Renal cortex interstitium (tissue), 11 donors: ENCODE measurements at regions not wholly inside any gene's neighbourhood (a gene's known extent, or its start where the extent isn't known, plus 50 kb on each side); places are given as distances from the start of the nearest gene placed in this dataset.

Experiments used
- DNase-seq, 11 donors: peaks; one replicate each; pipeline ENCODE4 v3.0.0-alpha.2; 2013; ENCODE audit warnings: low read depth in 9 of 11, low spot score in 4 of 11; ENCODE audit errors: extremely low read depth in 1 of 11

DNA sequence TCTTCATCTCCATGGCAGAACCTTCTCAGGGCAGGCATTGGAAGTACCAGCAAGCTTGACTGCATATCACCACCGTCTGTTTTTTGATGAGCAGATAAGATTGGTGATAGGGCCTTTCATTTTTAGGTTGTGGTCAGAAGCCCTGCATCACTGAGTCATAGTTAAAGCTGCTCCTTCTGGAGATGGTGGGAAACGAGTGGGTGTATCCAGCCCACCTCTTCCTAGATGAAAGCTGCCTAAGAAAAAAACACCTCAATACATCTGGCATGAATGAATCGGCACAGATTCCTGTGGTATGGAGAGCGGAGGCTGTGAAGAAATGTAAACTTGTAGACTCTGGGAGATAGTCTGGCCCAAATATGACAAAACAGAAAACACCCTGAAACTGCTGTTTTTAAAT is 248.7 kb upstream of the EGLN3 start:
- DNase-seq, result no peak

DNA sequence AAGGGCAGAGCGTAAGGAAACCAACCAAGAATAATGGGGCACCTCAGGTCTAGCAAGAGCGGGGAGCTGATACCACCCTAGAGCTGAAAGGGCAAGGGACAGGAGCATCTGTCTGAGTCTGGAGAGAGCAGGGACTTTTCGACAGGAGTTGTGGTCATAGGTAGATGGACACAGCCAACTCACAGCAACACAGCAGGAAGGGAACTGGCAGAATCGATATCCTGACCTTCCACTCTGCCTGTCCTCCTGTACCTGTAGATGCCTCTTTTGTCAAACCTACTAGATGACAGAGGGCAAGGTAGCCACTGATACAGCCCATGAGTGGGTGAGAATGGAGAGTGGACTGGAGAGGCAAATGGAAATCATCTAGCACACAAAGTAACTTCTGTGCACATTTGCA is 247.2 kb upstream of the EGLN3 start:
- DNase-seq, result no peak

DNA sequence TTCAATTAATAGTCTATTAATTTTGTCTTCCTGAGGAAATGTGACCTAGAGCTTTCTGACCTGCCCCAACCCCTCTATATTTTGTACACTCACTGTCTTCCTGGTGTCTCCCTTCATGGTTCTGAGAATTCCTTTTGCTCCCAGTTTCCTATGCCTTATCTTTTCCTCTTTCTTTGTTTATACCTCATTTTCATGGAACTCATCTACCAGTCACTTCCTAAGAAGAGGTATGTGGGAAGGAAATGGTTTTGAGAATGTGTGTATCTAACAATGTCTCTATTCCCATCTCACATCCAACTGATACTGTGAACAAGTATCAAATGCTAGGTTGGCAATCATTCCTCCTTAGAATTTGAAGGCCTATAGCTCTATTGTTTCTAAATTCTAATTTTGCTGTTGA is 245.1 kb upstream of the EGLN3 start:
- DNase-seq, result no peak

DNA sequence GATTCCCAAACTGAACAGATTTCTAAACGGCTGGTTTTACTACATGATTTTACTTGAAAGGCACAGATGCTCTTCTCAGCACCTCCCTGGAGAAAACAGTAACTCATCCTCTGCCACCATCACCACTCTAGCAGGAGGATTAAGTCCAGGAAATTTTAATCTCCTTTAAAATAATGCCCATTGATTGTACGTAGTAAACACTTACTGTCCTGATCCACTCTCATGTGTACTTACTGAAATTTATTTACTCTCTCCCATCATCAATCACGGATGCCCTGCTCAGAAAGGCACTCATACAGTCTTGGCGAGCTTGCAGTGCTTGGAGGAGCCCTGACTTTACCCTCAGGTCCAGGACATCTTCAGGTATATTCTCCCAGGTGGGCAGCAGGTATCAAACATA is 239.8 kb upstream of the EGLN3 start:
- DNase-seq, result no peak

DNA sequence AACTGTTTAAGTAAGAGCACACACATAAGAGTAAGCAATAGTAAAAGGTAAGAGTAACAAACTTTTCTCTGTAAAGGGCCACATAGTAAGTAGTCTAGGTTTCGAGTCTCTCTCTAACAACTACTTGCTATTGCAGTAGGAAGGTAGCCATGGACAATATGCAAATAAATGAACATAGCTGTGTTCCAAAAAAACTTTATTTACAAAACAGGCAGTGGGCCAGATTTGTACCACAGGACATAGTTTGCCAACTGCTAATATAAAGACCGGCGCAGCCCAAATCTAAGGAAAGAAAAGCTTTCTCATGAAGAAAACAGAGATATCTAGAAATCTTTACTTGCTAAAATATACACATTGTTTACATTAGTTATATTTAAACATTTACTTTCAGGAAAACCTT is 239.0 kb upstream of the EGLN3 start:
- no peak for DNase-seq

DNA sequence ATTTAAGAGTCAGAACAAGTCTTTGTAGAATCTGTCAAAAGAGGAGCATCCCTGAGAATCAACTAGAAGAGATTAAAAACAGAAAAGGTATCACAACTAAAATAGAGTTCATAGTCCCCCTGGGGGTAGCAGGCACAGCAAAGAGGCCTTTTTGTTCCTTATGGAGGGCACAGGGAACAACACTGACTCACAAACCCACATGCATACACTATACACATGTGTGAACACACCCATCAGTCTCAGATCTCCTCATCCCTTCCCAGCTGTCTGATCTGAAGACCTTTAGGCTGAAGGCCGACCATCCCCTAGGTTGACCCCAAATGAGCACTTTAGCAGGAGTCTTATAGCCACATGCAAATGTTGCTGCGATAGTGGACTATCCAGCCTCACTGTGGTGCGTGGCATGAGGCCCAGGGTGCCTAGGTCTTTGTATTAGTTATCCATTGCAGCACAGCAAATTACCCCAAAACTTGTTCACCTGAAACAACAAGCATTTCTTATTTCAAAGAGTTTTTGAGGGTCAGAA is 236.7 kb upstream of the EGLN3 start:
- no peak for DNase-seq

DNA sequence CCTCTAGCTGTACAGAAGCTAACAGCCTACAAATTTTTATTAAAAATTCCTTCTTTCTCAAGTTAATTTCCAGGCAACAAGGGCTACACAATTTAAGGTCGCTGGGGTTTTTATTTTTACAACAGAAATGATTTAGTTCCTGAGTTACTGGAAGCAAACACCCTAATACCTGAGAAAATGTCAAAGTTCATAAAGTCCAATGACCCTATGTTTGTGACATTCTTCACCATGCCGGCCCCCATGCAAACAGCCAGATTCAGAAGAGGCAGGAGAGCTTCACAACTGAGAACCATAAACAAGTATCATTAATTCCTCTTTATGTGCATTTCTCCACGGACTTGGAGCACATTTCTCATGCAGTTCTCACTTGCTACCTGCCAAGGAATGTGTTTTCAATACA is 236.2 kb upstream of the EGLN3 start:
- no peak for DNase-seq

DNA sequence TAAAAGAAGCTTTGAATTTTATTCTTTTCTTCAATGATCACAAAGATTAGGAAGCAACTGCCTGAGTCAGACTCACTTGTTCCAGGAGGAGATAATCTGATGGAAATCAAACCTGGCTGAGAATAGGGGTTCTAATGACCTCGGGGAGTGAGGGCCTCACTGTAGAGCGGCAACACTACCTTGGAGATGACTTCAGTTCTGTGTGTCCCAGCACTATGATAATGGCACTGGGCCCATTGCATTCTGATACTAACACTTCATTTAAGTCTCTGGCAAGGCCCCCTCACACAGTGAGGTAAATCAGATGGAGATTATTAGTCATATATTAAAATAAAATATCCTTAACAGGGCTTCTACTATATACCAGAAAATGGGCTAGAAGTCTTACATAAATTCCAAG is 233.3 kb upstream of the EGLN3 start:
- DNase-seq, result no peak

DNA sequence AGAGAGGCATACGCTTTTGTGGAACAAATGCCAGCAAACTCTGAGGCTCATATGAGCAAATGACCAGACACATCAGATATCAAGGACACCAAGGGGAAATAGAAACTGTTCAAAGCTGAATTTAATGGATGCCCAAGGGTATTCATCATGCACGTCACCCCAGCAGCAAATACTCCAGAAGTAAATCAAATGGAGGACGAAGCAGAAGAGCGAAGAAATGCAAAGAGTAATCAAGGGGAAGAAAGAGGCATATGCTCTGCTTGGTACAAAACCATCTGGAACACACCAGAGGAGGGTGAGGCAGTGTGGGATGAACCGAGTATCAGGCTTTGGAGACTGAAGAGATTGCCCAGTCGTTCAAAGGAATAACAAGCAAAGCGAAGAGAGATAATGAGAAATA is 232.6 kb upstream of the EGLN3 start:
- no peak for DNase-seq

DNA sequence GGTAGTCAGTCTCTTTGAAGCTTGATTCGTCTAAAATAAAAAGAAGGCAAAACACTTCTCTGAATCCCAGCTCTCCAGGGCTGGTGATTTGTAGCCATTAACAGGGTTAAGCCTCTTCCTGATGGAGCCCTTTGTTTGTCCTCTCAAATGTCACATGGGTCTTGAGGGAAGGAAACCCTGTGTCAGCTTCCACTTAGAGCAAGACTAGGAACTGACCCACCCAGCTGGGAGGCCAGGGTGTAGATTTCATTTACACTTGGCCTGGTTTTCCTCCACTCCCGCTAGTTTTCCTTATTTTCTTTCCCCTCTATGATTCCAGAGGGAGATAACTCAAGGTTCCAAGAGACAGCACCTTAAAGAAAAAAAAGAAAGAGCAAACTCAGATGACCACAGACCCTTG is 230.5 kb upstream of the EGLN3 start:
- DNase-seq, result peak in 1 of 11 donors; percentile 26

DNA sequence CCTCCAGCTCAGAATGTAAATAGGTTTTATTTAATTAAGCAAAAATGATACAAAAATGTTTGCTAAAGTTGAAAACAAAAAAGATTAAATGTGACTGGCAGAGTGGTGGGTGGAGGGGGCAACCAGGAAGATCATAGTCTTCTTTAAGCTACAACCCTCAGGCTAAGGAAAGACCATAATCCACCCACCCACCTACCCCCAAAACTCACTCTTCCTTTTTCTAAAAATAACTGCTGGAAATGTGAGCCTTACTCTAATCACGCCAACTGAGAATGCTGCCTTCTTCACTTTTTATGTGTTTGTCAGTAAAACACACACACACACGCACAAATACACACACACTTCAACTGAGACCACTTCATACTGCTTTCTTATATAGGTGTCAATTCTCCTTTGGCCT is 230.0 kb upstream of the EGLN3 start:
- DNase-seq, result no peak

DNA sequence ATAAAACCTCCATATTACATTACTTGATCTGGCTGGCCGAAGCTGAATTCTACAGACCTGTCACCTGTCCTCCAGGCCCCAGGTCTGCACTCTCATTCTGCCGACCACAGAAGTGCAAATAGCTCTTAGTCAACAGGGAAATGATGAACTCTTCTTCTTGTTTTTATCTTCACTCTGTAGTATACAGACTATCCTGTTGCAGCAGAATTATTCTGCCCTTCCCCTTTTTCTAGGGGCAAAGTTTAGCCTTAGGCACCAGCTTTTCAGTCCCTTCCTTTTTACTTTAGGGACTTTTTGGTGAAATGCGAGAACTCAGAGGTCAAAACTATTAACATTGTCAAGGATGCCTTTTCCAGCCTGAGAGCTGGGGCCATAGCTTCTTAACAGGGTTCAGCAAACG is 229.6 kb upstream of the EGLN3 start:
- DNase-seq, result no peak

DNA sequence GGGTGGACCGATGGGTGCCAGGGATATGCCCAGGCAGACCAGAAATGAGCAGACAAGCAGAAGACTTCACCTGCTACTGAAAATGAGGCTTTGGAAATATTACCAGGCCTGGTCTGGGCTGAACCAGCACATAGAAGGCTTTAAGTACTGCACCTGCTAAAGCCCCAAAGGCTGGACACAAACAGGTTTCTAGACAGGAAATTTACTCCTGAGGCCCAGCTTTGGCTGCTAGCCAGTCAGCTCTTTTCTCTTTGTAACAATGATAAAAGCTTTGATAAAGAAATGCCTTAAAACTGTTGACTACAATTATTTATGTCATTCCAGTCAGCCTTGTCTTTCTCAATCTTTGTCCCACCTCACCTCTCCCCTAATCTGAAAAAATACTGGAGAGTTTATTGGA is 228.9 kb upstream of the EGLN3 start:
- DNase-seq, result peak in 1 of 11 donors; percentile 43

DNA sequence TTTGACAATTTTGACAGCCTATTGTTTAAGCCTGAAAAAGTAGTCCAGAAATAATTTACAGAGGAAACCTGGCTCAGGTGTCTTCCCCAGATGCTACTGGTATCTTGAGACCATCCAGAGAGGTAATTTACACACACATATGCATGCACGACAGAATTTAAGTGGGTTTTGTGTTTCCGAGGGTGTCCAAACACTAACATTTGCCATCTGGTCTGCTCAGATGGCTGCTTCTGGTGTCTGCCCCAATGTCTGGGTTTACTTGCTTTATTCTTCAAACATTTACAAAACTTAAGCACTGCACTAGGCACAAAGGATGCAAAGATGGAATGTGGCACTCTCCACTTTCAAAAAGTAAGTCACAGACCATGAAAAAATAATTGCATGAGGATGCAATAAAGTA is 226.6 kb upstream of the EGLN3 start:
- no peak for DNase-seq

DNA sequence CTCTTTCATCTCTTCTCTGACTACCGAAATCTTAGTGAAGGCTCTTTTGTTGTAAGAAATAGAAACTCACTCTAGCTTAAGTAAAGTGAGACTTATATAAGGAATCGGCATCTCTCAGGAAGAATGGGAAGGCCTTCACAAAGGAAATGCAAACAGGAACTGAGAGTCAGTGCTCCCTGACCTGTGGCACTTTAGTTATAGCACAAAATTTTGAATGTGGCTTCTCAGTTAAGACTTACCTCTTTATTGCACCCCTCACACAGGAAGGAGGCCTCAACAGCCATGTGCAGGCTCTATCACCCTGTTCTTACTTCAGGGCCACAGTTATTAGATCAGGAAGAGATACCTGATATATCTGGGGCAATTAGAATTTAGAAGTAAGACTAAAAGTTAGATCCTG is 224.7 kb upstream of the EGLN3 start:
- DNase-seq, result no peak

DNA sequence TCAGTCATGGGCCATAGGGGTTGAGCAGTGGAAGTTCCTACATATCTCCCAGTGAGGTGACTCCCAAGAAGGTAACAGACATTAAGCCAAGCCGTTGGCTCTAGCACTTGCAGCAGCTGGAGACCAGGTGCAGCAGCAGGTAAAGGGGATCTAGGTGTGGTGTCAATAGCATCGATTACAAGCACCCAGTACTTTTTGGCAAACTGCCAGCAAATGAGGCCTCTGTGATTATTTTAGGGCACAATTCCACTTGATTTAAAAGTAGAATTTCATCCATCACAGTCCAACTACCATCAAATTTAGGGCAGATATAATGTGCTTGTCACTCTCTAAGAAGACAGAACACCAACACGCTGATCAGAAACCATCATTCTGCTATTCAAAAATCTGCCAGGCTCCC is 224.1 kb upstream of the EGLN3 start:
- DNase-seq, result no peak

DNA sequence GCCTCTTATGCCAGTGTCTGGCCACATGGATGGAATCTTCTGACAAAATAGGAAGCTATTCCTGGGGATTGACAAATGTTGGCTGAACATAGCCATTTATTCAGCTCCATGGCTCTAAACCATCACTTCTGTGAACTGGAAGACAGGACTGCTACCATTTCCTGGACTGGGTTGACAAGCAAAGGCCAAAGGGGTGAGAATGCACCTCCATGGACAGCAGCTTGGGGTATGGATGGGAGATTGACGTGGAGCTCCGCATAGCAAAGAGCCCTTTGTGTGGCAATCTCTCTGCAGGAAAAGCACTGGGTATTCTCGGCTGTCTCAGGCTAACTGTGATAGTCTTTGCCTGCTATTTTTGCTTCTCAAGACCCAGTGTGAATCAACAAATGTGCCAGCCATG is 223.0 kb upstream of the EGLN3 start:
- no peak for DNase-seq

DNA sequence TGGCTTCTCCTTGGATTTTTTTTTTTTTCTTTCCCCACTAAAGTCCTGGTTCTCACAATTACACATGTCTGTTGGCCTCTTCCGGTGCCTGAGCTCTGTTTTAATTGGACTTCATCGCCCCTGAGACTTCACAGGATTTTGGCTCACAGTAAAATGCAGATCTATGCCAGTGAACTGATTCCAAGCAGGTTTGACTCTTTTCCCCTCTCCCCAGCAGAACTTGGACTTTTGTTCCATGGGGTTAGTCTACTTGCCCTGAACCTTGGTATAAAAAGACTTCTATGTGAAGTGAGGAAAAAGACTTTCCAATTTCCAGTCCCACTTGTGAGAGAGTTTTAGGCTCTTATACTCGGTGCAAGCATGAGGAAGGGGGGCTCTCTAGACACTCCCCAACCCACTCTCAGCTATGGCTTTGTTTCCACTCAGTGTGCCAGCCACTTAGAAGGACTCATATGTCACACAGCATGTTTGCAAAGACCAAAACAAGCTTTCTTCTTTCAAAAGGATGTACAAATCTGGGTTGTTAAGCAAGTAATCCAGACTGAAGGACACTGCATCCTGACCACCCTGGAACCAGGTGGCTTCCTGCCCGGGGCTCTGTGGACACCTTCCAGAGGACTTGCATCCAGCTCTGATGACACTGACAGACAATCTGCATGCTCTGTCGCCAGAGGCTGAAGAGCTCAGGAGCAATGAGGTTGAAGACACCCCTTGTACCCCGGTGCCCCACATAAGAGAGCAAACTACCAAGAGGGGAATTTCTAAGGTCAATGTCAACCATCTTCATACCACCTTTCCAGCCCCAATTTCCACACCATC is 221.9 kb upstream of the EGLN3 start:
- DNase-seq, result no peak

DNA sequence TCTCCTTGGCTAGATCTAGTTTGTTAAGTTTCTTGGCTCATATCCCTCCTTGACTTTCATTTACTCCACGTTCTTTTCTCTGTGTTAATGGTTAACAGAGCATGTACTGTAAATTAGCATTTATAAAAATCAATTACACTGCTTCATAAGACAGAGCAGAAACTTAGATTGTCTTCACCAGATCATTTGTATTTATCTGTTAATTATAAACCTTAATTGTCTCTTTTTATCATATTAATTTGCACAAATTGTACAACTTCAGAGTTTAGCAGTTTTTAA is 221.2 kb upstream of the EGLN3 start:
- DNase-seq, result no peak

DNA sequence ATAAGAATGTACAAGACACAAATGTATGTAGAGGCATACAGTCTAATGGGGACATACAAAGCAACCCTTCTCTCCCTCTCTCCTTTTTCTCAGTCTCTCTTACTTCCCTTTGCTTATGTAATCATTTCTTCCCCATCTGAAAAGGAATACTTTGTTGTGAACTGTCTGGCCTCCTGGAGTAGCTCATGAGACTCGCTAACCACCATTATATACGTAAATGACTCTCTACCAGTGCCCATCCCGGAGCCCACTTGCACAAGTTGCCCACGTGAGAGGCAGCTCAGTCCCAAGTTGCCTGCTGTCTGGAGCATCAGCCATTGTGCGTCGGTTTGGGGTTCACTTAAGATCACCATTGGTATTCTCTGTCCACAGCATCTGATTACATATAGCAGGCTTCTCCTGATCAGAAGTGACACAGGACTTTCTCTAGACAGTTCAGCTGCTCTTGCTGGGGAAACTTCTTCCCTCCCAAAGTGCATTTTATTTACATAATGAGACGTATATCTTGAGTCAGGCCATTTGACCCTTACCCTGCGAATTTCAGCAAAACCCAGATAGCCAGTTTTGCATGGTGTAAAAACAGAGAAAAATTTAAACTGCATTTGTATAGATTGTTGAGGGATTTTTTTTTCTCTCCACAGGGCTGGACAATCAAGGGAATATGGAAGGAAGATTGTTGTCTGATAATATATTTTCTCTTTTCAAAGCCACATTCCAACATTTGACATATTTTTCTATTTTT is 220.7 kb upstream of the EGLN3 start:
- DNase-seq, result no peak

DNA sequence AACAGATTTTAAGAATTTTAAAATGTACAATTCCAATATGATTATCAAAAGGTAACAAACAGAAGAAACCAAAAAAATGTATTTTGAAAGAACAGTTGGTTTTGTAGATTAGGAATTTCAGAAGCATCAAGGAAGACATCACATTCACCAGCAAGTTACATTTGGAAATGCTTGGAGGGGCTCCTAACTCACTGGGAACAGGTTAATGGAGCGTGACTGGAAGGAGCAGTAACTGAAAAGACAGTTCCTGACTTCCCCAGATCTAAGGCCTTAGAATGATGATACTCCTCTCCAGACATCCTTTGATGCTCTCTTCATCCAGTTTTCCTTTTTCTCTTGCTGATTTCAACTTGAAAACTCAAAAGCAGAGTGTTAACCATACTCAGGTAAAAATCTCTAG is 220.0 kb upstream of the EGLN3 start:
- DNase-seq, result peak in 6 of 11 donors; percentile 35 to 66 (median 52)
